HG03460 (cell line): ENCODE measurements at regions not wholly inside any gene's neighbourhood (a gene's known extent, or its start where the extent isn't known, plus 50 kb on each side); places are given as distances from the start of the nearest gene placed in this dataset.
"Not testable (repeated sequence)": the region's sequence is repeated elsewhere in the genome, so short reads cannot be mapped to it uniquely, and the experiment has no call there.

Experiments
- ATAC-seq: cut with Tn5 transposase; IDR thresholded peaks from one replicate; pipeline ENCODE4 v1.9.1; 2021; ENCODE audit not compliant: unreplicated experiment

DNA sequence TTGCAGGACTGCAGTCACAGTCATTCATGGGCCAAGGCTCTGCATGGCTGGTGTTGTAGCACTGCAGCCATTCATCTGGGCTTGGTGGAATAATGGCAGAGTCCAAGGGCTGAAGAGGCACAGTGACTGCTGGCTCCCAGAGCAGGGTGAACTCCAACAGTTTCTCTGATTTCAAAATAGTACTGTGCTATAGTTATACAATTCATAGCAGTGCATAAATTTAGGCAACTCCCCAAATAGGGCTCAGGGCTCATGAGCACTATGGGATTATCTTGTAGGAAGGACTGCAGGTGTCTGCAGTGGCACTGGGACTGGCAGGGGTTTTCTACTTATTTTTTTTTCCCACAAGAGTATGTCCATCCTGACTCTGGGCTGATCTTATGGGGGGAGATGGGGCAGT, 642.5 kb upstream of the SGCD start:
- ATAC-seq = no peak

DNA sequence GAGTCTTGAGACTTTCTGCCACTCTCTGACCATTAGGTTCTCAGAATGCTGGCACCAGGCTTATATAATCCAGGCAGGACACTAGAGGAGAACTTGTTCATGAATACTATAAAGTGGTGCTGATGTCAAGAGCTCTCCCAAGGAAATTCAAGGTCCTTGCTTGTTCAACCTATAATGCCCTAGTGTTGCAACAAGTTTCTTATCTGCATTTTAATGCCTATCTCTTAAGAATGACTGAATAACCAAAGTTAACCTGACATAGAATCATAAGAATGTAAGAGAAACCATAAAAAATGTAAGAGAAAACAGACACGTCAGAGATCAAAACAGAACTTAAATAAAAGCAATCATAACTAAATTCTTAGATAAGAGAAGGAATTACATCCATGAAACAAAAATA, 640.8 kb upstream of the SGCD start:
- no peak for ATAC-seq

DNA sequence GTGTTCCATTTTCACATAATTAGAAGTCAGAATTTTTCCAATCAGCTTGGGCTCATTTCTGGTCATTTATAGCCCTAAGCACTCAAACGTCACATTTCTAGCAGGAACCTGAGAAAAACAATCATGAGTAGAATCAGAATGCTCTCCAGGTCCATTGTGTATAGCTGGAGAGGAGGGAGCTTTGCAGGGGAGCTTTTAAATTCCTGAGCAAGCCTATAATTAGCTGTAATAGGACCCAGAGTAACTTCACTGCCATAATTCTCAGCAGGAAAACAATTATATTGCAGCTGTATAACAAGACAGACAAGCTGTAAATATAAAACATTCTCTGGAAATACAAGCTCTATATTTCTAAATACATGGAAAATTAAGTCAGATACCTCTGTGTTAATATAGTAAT, 637.6 kb upstream of the SGCD start:
- ATAC-seq = no peak

DNA sequence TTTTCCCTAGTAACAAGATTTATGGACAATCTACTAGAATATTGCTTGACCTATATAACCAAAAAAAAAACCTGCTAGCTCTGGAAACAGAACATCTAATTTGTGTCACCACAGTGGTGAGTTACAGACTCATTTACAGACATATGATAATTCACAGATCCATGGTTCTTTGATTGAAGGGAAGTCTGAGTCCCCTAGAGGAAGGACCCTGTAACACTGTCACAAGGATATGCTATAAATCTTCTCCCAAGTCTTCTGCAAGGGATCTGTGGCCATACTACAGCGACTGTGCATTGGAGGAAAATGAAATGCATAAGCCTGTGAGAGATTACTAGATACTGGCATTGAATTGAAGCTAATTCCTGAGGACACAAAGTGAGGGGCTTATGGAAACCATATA, 630.6 kb upstream of the SGCD start:
- ATAC-seq = no peak

DNA sequence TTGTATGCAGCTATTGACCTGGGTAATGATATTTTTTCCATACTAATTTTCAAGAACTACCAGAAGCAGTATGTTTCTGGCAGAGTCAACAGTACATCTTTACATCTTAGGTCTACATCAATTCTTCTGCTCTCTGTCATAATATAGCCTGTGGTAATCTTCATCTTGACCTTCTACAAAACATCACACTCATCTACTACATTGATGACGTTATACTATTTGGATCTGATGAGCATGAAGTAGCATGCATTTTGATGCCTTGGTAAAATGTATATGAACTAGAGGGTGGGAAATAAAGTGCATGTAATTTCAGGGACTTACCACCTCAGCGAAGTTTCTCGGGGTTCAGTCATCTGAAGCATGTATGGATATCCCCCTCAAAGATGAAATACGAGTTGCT, 629.7 kb upstream of the SGCD start:
- ATAC-seq = no peak

DNA sequence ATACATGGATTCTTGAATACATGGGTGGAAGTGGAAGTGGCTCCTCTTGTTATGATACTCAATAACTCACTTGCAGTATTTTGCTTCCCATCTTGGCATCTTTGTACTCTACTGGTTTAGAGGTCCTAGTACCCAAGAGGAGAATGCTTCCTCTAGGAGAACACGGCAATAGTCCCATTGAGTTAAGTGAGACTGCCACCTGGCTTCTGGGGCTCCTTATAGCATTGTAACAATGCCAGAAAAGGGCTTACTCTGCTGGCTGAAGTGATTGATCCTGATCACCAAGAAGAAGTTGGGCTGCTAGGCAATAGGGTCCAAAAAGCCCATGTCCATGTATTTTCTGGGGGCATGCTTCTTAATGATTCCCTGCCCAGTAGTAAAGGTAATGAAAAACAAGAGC, 627.6 kb upstream of the SGCD start:
- no peak for ATAC-seq

DNA sequence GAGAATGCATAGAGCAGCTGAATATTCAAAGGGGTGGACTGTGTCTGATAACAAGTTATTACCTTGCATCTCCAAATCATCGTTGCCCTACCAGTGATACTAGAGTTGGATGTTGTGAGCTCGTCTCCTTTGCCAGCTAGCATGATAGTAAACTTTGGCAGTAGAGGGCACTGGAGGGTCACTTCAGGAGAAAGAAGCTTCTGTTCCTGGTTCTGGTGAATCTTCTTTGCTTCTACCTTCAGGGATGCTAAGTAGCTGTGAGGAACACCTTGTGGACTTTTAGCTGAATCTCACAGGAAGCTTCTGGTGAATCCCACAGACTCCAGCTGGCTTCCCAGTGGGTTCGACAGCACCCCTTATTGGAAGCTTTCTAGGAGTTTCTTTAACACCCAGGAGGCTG, 626.6 kb upstream of the SGCD start:
- no peak for ATAC-seq

DNA sequence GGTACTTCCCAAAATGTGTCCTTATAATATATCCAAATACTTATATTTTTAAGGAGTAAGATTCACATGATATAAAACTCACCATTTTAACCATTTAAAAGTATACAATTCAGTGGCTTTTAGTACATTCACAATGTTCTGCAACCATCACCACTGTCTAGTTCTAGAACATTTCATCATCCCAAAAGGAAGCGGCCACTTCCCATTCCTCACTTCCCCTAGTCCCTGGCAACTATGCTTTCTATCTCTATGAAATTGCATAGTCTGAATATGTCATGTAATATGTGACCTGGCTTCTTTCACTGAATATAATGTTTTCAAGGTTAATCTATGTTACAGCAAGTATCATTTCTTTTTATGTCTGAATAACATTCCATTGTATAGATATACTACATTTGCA, 615.1 kb upstream of the SGCD start:
- no peak for ATAC-seq

DNA sequence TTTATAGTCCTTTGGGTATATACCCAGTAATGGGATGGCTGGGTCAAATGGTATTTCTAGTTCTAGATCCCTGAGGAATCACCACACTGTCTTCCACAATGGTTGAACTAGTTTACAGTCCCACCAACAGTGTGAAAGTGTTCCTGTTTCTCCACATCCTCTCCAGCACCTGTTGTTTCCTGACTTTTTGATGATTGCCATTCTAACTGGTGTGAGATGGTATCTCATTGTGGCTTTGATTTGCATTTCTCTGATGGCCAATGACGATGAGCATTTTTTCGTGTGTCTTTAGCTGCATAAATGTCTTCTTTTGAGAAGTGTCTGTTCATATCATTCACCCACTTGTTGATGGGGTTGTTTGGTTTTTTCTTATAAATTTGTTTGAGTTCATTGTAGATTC, 612.5 kb upstream of the SGCD start:
- not testable (repeated sequence) for ATAC-seq

DNA sequence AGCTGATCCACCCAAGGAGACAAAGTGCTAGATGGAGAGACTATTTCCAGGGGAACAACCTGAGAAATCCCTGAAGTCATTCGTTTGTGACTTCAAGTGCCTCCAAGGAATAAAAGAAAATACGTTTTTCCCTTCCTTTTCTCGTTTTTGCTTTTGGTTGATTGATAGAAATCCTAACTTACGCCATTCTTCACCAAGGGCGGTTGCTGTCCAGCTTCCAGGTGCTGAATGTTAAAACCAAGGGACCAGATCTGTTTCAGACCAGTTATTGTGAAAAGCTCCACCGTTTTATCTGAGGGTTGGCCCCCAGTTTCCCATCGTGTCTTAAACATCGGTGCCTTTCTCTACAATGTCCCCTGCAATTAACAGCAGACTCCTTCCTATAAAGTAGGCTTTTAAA, 600.7 kb upstream of the SGCD start:
- no peak for ATAC-seq

DNA sequence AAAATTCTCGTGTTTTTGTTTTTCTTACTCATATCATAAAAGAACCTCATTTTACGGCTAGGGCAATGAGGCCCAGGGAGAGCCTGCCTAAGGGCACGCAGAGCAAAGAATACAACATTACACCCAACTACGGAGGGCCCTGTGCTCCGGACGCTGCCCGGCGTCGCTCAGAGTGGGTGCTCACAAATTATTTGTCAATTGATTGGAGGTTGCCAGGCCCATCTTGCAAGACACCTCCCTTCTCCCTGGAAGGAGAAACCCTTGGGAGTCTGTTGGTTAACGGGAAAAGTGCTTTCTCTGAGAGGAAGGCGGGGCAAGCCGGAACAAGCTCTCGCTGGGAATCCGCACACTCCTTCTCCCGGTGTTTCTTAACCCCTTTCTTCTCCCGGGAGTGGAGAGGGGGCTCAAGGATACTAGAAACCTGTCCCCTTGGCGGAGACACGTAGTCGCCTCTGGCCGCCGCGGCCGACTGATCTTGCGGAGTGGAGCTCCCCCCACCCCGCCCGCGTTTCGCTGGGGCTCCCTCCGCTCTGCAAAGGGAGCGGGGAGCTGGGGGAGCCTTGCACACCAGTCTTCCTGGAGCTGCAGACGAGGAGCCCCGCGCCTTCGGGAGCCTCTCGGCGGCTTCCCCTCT, 599.3 kb upstream of the SGCD start:
- no peak for ATAC-seq

DNA sequence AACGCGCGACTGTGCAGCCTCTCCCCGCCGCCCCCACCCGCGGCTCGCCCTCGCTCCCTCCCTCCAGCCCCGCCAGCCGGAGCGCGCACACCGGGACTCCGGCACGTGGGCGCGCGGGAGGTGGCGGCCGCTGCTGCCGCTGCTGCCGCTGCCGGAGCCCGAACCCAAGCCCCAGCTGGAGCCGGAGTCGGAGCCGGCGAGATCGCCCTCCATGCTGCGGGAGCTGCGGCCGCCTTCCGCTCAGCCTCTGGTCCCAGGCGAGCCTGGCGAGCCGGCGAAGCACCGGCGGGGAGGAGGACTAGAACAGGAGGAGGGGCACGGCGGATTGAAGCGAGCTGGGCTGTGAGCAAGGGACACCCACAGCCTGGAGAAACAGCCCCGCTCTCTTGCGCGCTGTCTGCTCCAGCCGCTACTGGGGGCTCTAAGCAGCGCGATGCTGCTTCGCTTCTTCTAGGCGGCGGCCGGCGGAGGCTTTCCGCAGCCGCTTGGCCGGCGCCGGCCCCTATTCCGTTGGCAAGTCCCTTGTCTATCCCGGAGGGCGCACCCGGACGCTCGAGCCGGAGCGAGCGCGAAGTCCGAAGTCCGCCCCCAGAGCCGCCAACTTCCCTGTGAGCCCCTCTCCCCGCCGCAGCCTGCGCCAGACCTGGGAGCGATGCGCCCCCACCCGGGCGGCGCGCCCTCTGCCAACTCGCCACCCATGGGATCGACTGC, 598.7 kb upstream of the SGCD start:
- ATAC-seq = no peak

DNA sequence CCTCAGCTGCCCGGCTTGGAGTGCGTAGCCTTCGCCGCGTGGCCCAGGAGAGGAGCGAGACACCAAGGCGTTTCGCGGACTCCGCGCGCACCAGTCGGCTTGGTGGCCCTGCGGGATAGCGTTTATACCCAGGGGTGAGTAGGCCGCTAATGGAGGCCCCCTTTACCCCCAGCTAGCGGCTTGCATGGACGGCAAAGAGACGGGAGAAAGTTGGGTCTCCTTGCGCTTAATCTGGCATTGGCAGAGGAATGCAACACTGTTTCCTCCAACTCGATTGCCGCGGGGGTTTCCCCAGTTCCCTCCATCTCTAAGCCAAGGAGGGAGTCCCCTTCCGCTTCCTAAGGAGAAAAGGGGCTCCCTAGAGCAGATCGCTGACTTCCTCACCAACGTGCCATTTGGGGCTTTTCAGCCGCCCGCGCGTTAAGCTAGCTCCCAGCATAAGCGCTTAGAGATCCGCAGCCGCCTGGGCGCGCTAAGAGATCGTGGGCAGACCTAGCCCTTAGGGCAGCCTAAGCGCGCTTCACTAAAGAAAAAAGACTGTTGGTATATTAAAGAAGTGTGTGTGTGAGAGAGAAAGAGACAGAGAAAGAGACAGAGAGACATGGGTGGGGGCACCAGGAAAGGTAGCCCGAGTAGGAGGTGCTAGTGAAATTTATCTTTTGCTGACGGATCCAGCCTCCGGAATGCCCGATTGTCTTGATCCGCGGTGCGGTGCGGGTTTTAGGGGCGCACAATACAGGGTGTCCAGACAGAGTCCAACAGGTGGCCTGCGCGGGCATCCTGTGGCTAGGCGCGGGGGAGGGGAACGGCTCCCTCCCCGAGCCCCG, 597.9 kb upstream of the SGCD start:
- ATAC-seq = no peak

DNA sequence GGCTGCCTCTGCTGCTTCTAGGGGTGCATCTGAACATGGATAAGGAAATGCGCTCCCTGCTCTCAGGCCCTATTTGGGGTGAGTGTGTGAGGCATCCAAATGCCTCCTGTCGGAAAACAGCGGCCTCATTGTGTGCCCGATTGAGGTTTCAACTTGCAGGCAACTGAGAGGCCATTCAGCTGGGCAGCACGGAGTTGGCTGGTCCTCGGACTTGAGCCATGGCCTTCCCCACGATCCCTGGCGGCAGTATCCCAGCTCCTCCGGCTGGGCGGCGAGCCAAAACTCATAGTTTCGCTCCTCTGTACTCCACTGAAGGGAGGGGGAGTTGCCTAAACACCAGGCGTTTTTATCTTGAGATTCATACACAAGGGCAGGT, 597.3 kb upstream of the SGCD start:
- no peak for ATAC-seq

DNA sequence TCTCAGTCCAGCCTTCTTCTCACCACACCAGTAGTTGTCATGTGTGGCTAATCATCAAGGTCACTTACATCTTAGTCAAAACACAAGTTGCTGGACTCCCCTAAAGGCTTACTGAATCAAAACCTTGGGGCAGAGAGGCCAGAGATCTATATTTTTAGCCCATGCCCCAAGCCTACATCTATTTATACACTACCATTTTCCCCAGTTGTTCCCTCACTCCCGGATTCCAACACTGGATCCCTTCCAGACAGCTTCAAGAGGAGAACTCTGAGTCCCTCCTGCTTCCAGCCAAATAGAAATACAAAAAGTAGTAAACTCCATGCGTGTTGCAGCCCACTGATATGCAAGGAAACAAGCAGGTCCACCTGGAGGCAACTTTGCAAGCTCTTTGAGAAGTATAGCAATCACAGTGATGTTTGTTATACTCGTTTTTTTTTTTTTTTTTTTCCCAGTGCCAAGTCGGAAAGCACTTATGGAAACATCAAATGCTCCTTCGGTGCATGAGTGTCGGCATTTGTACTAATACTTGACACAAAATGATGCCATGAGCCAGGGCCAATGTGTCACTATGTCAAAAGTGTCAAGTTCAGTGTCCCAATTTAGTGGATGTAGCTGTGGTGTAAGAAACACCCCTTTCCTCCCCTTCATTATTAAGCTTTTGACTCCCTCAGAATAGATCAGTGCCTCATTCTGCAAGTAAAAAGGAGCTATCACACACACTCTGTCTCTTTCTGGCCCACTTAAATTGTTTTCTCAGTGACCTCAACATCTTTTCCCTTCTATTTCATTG, 594.2 kb upstream of the SGCD start:
- no peak for ATAC-seq

DNA sequence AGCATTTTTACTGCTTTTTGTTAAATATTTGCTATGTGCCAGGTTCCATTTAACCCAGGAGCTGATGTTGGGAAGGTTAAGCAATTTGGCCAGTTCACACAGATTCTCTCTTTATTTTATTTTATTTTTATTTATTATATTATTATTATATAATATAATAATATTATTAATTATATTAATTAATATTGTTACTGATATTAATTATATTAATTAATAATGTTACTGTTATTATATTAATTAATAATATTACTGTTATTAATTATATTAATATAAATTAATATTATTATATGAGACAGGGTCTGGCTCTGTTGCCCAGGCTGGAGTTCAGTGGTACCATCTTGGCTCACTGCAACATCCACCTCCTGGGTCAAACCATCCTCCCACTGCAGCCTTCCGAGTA, 593.0 kb upstream of the SGCD start:
- no peak for ATAC-seq

DNA sequence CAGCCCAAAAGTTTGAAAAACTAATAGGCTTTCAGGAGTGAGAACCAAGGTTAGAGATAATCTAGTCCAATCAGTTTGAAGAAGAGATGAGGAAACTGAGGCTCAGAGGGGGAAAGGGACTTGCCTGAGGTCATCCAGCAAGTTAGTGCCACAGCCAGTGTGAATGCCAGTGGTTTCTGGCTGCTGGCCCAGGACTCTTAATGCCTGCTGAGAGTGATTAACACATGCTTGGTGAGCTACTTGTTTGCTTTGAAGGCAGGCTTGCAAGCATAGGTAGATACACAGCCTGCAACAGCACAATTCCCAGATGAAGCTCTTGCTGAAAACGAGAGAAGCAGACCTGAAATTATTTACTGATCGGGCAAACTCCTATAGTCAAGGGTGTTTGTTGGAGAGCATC, 591.6 kb upstream of the SGCD start:
- no peak for ATAC-seq

DNA sequence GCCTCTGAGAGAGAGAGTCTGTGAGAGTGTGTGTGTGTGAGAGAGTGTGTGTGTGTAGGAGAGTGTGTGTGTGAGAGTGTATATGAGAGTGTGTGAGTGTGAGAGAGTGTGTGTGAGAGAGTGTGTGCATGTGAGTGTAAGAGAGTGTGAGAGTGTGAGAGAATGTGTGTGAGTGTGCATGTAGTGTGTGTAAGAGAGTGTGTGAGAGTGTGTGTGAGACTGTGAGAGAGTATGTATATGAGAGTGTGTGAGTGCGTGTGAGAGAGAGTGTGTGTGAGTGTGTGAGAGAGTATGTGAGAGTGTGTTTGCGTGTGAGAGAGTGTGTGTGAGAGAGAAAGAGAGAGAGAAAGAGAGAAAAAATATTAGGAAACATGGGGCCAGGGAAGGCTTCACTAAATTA, 588.3 kb upstream of the SGCD start:
- no peak for ATAC-seq

DNA sequence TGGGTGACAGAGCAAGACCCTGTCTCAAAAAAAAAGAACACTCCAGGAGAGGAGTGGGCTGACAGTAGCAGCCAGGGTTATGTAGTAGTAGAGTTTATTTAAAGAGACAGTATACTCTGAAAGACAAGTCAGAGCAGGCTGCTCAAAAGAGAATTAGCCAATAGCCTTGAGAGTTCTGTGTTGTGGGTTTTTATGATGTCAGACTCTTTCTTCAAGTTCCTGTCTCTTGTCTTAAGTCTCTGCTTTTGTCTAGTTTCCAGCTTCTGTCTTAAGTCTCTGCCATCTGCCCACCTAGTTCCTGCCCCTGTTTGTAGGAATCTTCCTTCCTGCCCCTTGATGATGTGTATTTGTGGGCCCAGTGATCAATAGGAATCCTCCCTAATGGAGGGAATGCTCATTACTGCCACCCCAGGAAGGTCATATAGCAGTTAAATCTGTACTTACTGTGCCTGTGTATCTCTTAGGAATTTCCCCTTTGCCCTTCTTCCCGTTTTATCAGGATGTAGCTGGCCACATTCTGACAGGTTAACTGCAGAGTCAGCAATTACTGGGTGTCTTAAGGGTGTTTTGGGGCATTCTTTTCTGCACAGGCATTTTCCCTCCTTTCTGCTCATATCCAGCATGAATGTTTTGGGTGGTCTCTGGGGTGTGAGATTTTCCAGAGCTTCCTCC, 580.5 kb upstream of the SGCD start:
- no peak for ATAC-seq

DNA sequence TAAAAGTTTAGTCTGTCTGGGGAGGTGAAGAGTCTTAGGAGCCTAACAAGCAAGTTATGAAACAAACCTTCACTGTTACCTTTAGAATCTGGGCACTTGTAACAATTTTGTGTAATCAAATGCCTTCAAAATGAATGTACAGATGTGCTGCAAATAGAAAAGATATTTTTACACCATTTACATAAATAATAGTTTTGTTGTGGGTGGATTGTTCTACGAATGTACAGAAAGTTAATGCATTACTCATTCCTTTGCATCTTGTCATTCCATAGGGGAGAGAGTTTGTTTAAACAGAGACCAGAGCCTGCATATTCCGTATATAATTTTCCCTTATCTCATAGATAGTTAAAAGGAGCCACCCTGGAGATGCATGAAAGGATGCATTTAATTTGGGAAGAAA, 576.9 kb upstream of the SGCD start:
- no peak for ATAC-seq

DNA sequence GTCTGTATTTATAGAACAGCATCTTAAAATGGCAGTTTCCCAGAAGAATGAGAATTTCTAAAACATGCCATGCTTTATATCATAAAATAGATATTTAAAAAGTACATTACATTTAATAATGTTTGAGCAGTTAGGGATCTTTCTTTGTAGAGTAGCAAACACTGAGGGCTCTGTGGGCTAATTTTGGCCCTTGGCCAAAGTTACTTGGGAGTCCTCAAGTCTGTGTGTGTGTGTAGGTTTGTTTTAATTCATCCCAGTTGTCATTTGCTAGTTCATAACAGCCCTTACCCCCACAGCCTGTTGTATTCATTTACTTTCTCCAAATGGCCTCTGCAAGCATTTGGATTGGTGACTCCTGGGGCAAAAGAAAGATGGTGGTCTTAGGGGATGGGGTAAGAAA, 576.4 kb upstream of the SGCD start:
- no peak for ATAC-seq
